ENCODE measurements at regions not wholly inside any gene's neighbourhood (a gene's known extent, or its start where the extent isn't known, plus 50 kb on each side); places are given as distances from the start of the nearest gene placed in this dataset.
"Not testable (repeated sequence)": the region's sequence is repeated elsewhere in the genome, so short reads cannot be mapped to it uniquely, and the experiment has no call there.

DNA sequence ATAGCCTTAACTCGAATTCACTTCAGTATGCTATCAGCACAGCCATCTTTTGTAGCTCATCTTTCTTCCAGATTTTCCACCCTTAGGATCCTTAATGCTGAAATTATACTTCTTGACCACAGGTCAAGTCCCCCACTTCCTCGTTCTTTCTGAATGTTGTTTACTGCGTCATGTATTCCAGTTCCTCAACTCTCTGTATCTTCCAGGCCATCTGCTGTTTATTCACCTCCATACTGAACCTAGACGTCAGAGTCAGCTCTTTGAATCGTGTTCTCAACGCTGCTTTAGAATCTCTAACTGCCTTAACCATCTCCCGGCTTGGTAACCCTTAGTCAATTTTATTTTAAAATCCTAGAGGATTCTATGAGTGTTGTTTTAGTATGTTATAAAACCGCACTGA, 66.3 kb upstream of the SEC22B start:
- not testable (repeated sequence) for TF ChIP-seq POLR2A (IDR thresholded peaks at IDR 0.05)
- TF ChIP-seq, protein P1, sequence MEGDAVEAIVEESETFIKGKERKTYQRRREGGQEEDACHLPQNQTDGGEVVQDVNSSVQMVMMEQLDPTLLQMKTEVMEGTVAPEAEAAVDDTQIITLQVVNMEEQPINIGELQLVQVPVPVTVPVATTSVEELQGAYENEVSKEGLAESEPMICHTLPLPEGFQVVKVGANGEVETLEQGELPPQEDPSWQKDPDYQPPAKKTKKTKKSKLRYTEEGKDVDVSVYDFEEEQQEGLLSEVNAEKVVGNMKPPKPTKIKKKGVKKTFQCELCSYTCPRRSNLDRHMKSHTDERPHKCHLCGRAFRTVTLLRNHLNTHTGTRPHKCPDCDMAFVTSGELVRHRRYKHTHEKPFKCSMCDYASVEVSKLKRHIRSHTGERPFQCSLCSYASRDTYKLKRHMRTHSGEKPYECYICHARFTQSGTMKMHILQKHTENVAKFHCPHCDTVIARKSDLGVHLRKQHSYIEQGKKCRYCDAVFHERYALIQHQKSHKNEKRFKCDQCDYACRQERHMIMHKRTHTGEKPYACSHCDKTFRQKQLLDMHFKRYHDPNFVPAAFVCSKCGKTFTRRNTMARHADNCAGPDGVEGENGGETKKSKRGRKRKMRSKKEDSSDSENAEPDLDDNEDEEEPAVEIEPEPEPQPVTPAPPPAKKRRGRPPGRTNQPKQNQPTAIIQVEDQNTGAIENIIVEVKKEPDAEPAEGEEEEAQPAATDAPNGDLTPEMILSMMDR (IDR thresholded peaks at IDR 0.05) = not testable (repeated sequence)

Data from testis (tissue), 2 donors.